ENCODE measurements at regions not wholly inside any gene's neighbourhood (a gene's known extent, or its start where the extent isn't known, plus 50 kb on each side); places are given as distances from the start of the nearest gene placed in this dataset.

- Mint-ChIP-seq H3K9me3 (peaks cover 4% of the 10 kb centered on the region), H3K36me3 (ENCODE audit: low read depth) (no peaks in the 10 kb centered on the region), H3K27me3 (ENCODE audit: low read depth) (no peaks in the 10 kb centered on the region), H3K4me1 (no peaks in the 10 kb centered on the region), H3K4me3 (no peak overlapping the region), H3K27ac (ENCODE audit: unreplicated experiment) (no peak overlapping the region)
- no peak for DNase-seq (ENCODE audit: low read depth, low spot score)
- TF ChIP-seq CTCF (conservative IDR thresholded peaks at IDR 0.05) = no peak
These were observed 237.2 kb downstream of the FAT4 start for GRCh38 chr4:125551967-125552366.

- Mint-ChIP-seq H3K4me1 (no peaks in the 10 kb centered on the region), H3K27ac (ENCODE audit: unreplicated experiment) (no peak overlapping the region), H3K27me3 (ENCODE audit: low read depth) (no peaks in the 10 kb centered on the region), H3K4me3 (no peak overlapping the region), H3K36me3 (ENCODE audit: low read depth) (no peaks in the 10 kb centered on the region), H3K9me3 (peaks cover 3% of the 10 kb centered on the region)
- TF ChIP-seq CTCF (conservative IDR thresholded peaks at IDR 0.05) = no peak
- DNase-seq (ENCODE audit: low read depth, low spot score) = no peak
These were observed 257.8 kb downstream of the FAT4 start for GRCh38 chr4:125572601-125573000.

DNA sequence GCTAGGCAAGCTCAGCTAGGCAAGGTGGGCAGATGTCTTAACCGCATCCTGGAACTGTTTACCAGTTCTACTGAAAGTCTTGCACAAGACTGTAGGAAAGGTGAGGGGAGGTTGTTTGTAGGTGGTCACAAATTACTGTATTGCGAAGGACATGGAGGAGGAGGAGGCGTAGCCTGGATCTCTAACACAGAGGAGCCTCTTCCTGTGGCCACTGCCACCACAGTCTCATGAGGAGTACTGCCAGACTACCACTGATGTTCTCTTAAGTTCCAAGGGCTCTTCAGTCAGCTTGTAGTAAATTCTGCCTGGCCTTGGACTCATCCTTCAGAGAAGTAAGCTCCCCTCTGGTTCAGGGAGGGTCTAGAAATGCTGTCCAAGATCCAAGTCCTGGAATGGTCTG lies 258.6 kb downstream of the FAT4 start:
- no peaks in the 10 kb centered on the region for H3K27me3 Mint-ChIP-seq (ENCODE audit: low read depth)

DNA sequence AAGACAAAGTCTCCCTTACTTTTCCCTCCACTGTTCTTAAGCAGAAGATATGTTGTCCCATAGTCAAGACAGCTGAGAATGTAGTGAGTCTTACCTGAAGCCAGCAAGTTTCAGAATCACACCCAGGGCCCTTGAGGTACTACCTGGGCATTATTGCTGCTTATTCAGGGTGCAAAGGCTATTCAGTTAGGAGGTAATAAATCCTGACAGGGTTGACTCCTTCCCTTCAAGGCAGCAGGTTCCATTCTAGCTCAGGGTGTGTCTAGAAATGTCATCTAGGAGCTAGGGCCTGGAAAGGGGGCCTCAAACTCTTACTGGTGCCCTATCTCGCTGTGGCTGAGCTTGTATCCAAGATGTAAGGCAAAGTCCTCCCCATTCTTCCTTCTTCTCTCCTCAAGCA lies 259.0 kb downstream of the FAT4 start:
- TF ChIP-seq CTCF (conservative IDR thresholded peaks at IDR 0.05) = no peak
- Mint-ChIP-seq H3K27me3 (ENCODE audit: low read depth) (no peaks in the 10 kb centered on the region), H3K4me1 (no peaks in the 10 kb centered on the region), H3K36me3 (ENCODE audit: low read depth) (no peaks in the 10 kb centered on the region), H3K4me3 (no peak overlapping the region), H3K9me3 (peaks cover 3% of the 10 kb centered on the region), H3K27ac (ENCODE audit: unreplicated experiment) (no peak overlapping the region)
- no peak for DNase-seq (ENCODE audit: low read depth, low spot score)

More for the DNA sequence above, 258.6 kb downstream of the FAT4 start:
- Mint-ChIP-seq H3K4me3 (no peak overlapping the region), H3K27ac (ENCODE audit: unreplicated experiment) (no peak overlapping the region), H3K9me3 (peaks cover 3% of the 10 kb centered on the region), H3K4me1 (no peaks in the 10 kb centered on the region), H3K36me3 (ENCODE audit: low read depth) (no peaks in the 10 kb centered on the region)
- TF ChIP-seq CTCF (conservative IDR thresholded peaks at IDR 0.05) = no peak
- DNase-seq (ENCODE audit: low read depth, low spot score) = no peak

DNA sequence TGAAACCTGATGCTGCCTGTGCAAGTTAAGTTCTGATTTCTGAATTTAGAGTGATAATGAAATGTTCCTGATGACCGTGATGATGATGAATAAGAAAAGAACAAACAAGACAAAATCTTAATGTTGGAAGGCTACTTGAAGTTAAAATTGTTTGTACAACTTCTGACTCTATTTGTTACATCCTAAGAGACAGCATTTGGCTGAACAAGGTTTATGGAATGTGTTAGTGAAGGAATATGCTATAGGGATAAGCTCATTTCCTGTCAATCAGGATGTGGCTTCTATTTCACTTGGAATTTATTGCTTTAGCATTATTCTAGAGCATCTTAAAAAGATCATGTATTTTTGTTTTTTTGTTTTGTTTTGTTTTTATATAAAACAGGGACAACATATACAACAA lies 267.5 kb downstream of the FAT4 start:
- no peak overlapping the region for H3K4me3 Mint-ChIP-seq
- H3K27ac Mint-ChIP-seq (ENCODE audit: unreplicated experiment) = no peak overlapping the region
- no peaks in the 10 kb centered on the region for H3K4me1 Mint-ChIP-seq
- TF ChIP-seq CTCF (conservative IDR thresholded peaks at IDR 0.05) = no peak
- no peaks in the 10 kb centered on the region for H3K36me3 Mint-ChIP-seq (ENCODE audit: low read depth)
- no peaks in the 10 kb centered on the region for H3K27me3 Mint-ChIP-seq (ENCODE audit: low read depth)
- no peaks in the 10 kb centered on the region for H3K9me3 Mint-ChIP-seq
- no peak for DNase-seq (ENCODE audit: low read depth, low spot score)

GRCh38 chr4:125590158-125590557 lies 275.4 kb downstream of the FAT4 start:
- Mint-ChIP-seq H3K9me3 (peaks cover 3% of the 10 kb centered on the region), H3K4me1 (peaks cover 17% of the 10 kb centered on the region), H3K27me3 (ENCODE audit: low read depth) (no peaks in the 10 kb centered on the region), H3K27ac (ENCODE audit: unreplicated experiment) (no peak overlapping the region), H3K4me3 (no peak overlapping the region), H3K36me3 (ENCODE audit: low read depth) (no peaks in the 10 kb centered on the region)
- no peak for DNase-seq (ENCODE audit: low read depth, low spot score)
- no peak for TF ChIP-seq CTCF (conservative IDR thresholded peaks at IDR 0.05)

Measured in neural crest cell (in vitro differentiated cells).